ENCODE measurements at regions not wholly inside any gene's neighbourhood (a gene's known extent, or its start where the extent isn't known, plus 50 kb on each side); places are given as distances from the start of the nearest gene placed in this dataset.

- no peak for TF ChIP-seq CTCF (IDR thresholded peaks at IDR 0.05)
- no peak for TF ChIP-seq POLR2A (IDR thresholded peaks at IDR 0.05)
Measured at GRCh38 chr11:57081356-57081755, 92.6 kb downstream of the OR5AK2 start.

Measured in tibial nerve (tissue), 3 donors.